ENCODE measurements at regions not wholly inside any gene's neighbourhood (a gene's known extent, or its start where the extent isn't known, plus 50 kb on each side); places are given as distances from the start of the nearest gene placed in this dataset.

DNA sequence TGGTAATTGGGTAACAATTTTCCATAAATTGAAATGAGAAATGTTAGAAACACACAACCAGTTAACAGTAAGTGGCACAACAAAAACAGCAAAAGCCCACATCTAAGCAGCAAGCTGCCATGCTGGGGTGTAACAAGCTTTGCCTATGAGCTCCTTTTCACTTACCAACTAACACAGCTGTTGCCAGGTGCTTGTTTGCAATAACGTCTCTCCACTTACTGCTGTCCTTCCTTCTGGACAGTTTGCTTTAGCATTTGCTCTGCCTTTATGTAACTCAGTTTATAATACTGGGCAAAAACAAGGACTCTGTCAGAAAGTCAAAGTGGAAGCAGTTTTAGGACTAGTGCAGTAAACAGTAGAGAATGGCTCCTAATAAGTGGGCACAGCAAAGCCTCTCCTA lies 740.9 kb downstream of the POM121L12 start:
- no peak for TF ChIP-seq CTCF (IDR thresholded peaks at IDR 0.05; ENCODE audit: low read length)
- TF ChIP-seq EZH2 (IDR thresholded peaks at IDR 0.05; ENCODE audit: borderline replicate concordance, low read length) = no peak
